ENCODE measurements at regions not wholly inside any gene's neighbourhood (a gene's known extent, or its start where the extent isn't known, plus 50 kb on each side); places are given as distances from the start of the nearest gene placed in this dataset.

GRCh38 chr5:112551419-112552032 lies 132.4 kb upstream of the EPB41L4A start:
- H3K27ac ChIP-seq (ENCODE audit: low read length): no peak overlapping the region
- no peaks in the 10 kb centered on the region for H3K9me3 ChIP-seq (ENCODE audit: insufficient read depth, low read length)
- no peaks in the 10 kb centered on the region for H3K27me3 ChIP-seq (ENCODE audit: low read depth, low read length)
- H3K36me3 ChIP-seq (replicated peaks; ENCODE audit: low read depth, low read length): no peaks in the 10 kb centered on the region
- H2AFZ ChIP-seq (ENCODE audit: low read depth, low read length): peak overlapping the region; percentile 83
- H3K9ac ChIP-seq (ENCODE audit: low read length): no peak overlapping the region
- TF ChIP-seq CTCF (IDR thresholded peaks at IDR 0.05; ENCODE audit: low read depth, low read length): peak; percentile 76
- no peak for TF ChIP-seq EZH2phosphoT487 (IDR thresholded peaks at IDR 0.05; ENCODE audit: low read depth)
- H4K20me1 ChIP-seq (ENCODE audit: insufficient read depth, low read length): no peaks in the 10 kb centered on the region
- no peaks in the 10 kb centered on the region for H3K4me1 ChIP-seq (ENCODE audit: low read length)
- H3K4me3 ChIP-seq (ENCODE audit: low read length): no peak overlapping the region
- H3K4me2 ChIP-seq (ENCODE audit: low read length): 0 out of 2 replicates have a peak overlapping the region, but pooled peaks have one; percentile 14
- H3K79me2 ChIP-seq (ENCODE audit: low read length): no peaks in the 10 kb centered on the region

GRCh38 chr5:112552216-112552615 lies 133.1 kb upstream of the EPB41L4A start:
- Histone ChIP-seq H3K27ac (ENCODE audit: low read length) (no peak overlapping the region), H3K9ac (ENCODE audit: low read length) (no peak overlapping the region), H2AFZ (ENCODE audit: low read depth, low read length) (no peak overlapping the region)

GRCh38 chr5:112552791-112553190 lies 133.7 kb upstream of the EPB41L4A start:
- Histone ChIP-seq H3K27ac (ENCODE audit: low read length) (no peak overlapping the region), H2AFZ (ENCODE audit: low read depth, low read length) (no peak overlapping the region), H3K27me3 (ENCODE audit: low read depth, low read length) (no peaks in the 10 kb centered on the region), H3K4me2 (ENCODE audit: low read length) (no peak overlapping the region), H3K4me3 (ENCODE audit: low read length) (no peak overlapping the region), H3K79me2 (ENCODE audit: low read length) (no peaks in the 10 kb centered on the region), H3K4me1 (ENCODE audit: low read length) (no peaks in the 10 kb centered on the region), H3K9ac (ENCODE audit: low read length) (no peak overlapping the region), H4K20me1 (ENCODE audit: insufficient read depth, low read length) (no peaks in the 10 kb centered on the region), H3K9me3 (ENCODE audit: insufficient read depth, low read length) (no peaks in the 10 kb centered on the region), H3K36me3 (replicated peaks; ENCODE audit: low read depth, low read length) (no peaks in the 10 kb centered on the region)
- TF ChIP-seq CTCF (IDR thresholded peaks at IDR 0.05; ENCODE audit: low read depth, low read length) (no peak), EZH2phosphoT487 (IDR thresholded peaks at IDR 0.05; ENCODE audit: low read depth) (no peak)

More at GRCh38 chr5:112552216-112552615, 133.1 kb upstream of the EPB41L4A start:
- Histone ChIP-seq H3K79me2 (ENCODE audit: low read length) (no peaks in the 10 kb centered on the region), H3K9me3 (ENCODE audit: insufficient read depth, low read length) (no peaks in the 10 kb centered on the region), H3K4me2 (ENCODE audit: low read length) (no peak overlapping the region), H3K4me3 (ENCODE audit: low read length) (no peak overlapping the region), H3K36me3 (replicated peaks; ENCODE audit: low read depth, low read length) (no peaks in the 10 kb centered on the region), H3K27me3 (ENCODE audit: low read depth, low read length) (no peaks in the 10 kb centered on the region), H4K20me1 (ENCODE audit: insufficient read depth, low read length) (no peaks in the 10 kb centered on the region), H3K4me1 (ENCODE audit: low read length) (no peaks in the 10 kb centered on the region)
- no peak for TF ChIP-seq EZH2phosphoT487 (IDR thresholded peaks at IDR 0.05; ENCODE audit: low read depth)
- TF ChIP-seq CTCF (IDR thresholded peaks at IDR 0.05; ENCODE audit: low read depth, low read length): no peak

GRCh38 chr5:112554101-112554977 lies 135.3 kb upstream of the EPB41L4A start:
- Histone ChIP-seq H3K27me3 (ENCODE audit: low read depth, low read length) (no peaks in the 10 kb centered on the region), H3K79me2 (ENCODE audit: low read length) (no peaks in the 10 kb centered on the region), H3K4me1 (ENCODE audit: low read length) (no peaks in the 10 kb centered on the region), H3K9me3 (ENCODE audit: insufficient read depth, low read length) (no peaks in the 10 kb centered on the region), H3K36me3 (replicated peaks; ENCODE audit: low read depth, low read length) (no peaks in the 10 kb centered on the region), H2AFZ (ENCODE audit: low read depth, low read length) (no peak overlapping the region), H4K20me1 (ENCODE audit: insufficient read depth, low read length) (no peaks in the 10 kb centered on the region), H3K4me3 (ENCODE audit: low read length) (no peak overlapping the region), H3K27ac (ENCODE audit: low read length) (no peak overlapping the region), H3K4me2 (ENCODE audit: low read length) (no peak overlapping the region), H3K9ac (ENCODE audit: low read length) (no peak overlapping the region)
- TF ChIP-seq CTCF (IDR thresholded peaks at IDR 0.05; ENCODE audit: low read depth, low read length) (no peak), EZH2phosphoT487 (IDR thresholded peaks at IDR 0.05; ENCODE audit: low read depth) (no peak)
